DOHH2 (cell line): ENCODE measurements at regions not wholly inside any gene's neighbourhood (a gene's known extent, or its start where the extent isn't known, plus 50 kb on each side); places are given as distances from the start of the nearest gene placed in this dataset.

Source experiments
- H3F3A ChIP-seq: fragments of 200-600 bp; sonication (generic), shearing (Covaris generic); 2 replicates; pipeline ENCODE4 v1.6.0; 2016; ENCODE audit warnings: antibody characterized with exemption, mild to moderate bottlenecking; ENCODE audit not compliant: control insufficient read depth, insufficient read depth
- H3K27ac ChIP-seq: fragments of 200-600 bp; sonication (generic); 2 replicates; pipeline ENCODE4 v1.5.1; 2014; ENCODE audit warnings: low read depth, mild to moderate bottlenecking, low read length, moderate library complexity
- H3K27me3 ChIP-seq: fragments of 200-600 bp; sonication (generic); 2 replicates; pipeline ENCODE4 v1.6.1; 2014; ENCODE audit warnings: mild to moderate bottlenecking, low read length, mixed read lengths; ENCODE audit not compliant: control insufficient read depth
- H3K36me3 ChIP-seq: fragments of 200-600 bp; sonication (generic); 2 replicates; pipeline ENCODE4 v1.6.1; 2014; ENCODE audit warnings: mild to moderate bottlenecking, low read length, moderate library complexity, mixed read lengths; ENCODE audit not compliant: control insufficient read depth
- H3K4me1 ChIP-seq: fragments of 200-600 bp; sonication (generic); 2 replicates; pipeline ENCODE4 v1.6.1; 2014; ENCODE audit warnings: mild to moderate bottlenecking, low read length, mixed read lengths; ENCODE audit not compliant: control insufficient read depth
- H3K4me2 ChIP-seq: fragments of 200-600 bp; sonication (generic); 2 replicates; pipeline ENCODE4 v1.6.0; 2014; ENCODE audit warnings: mild to moderate bottlenecking, low read length, moderate library complexity
- H3K4me3 ChIP-seq: fragments of 200-600 bp; sonication (generic); 2 replicates; pipeline ENCODE4 v1.5.1; 2014; ENCODE audit warnings: mild to moderate bottlenecking, low read length, mixed read lengths
- H3K79me2 ChIP-seq: fragments of 200-600 bp; sonication (generic); 2 replicates; pipeline ENCODE4 v1.6.1; 2014; ENCODE audit warnings: mild to moderate bottlenecking, low read length, mixed read lengths; ENCODE audit not compliant: control insufficient read depth
- H3K9me2 ChIP-seq: fragments of 200-600 bp; sonication (generic); replicated peaks from 2 replicates; pipeline ENCODE4 v1.6.1; 2014; ENCODE audit warnings: mild to moderate bottlenecking, low read length, mixed read lengths; ENCODE audit not compliant: control insufficient read depth
- H3K9me3 ChIP-seq: fragments of 200-600 bp; sonication (generic); 2 replicates; pipeline ENCODE4 v1.6.1; 2014; ENCODE audit warnings: antibody characterized with exemption, low read length, mixed read lengths; ENCODE audit not compliant: control insufficient read depth, insufficient read depth
- H4K20me1 ChIP-seq: fragments of 200-600 bp; sonication (generic); 2 replicates; pipeline ENCODE4 v1.6.0; 2014; ENCODE audit warnings: low read depth, mild to moderate bottlenecking, antibody characterized with exemption, low read length, moderate library complexity; ENCODE audit not compliant: control insufficient read depth, insufficient read depth
- CTCF ChIP-seq: fragments of 200-600 bp; sonication (generic); IDR thresholded peaks from one replicate; pipeline ENCODE4 v1.5.1; 2014; ENCODE audit warnings: antibody characterized with exemption, mild to moderate bottlenecking, low read depth, low read length; ENCODE audit not compliant: poor library complexity, severe bottlenecking
- EZH2phosphoT487 ChIP-seq: fragments of 200-600 bp; sonication (generic); IDR thresholded peaks from 2 replicates; pipeline ENCODE4 v1.6.1; 2017; ENCODE audit warnings: borderline replicate concordance, mild to moderate bottlenecking, antibody characterized with exemption, low read length, moderate library complexity, mixed read lengths

GRCh38 chr10:21191512-21191911 lies 294.4 kb upstream of the NEBL start:
- H3F3A ChIP-seq, result no peaks in the 10 kb centered on the region
- H3K4me1 ChIP-seq, result no peaks in the 10 kb centered on the region
- TF ChIP-seq CTCF (no peak), EZH2phosphoT487 (no peak)
- no peak overlapping the region for H3K4me2 ChIP-seq
- H3K27ac ChIP-seq, result no peak overlapping the region
- no peak overlapping the region for H3K4me3 ChIP-seq
- no peaks in the 10 kb centered on the region for H3K36me3 ChIP-seq
- H3K27me3 ChIP-seq, result no peaks in the 10 kb centered on the region
- no peaks in the 10 kb centered on the region for H3K9me2 ChIP-seq
- H3K9me3 ChIP-seq, result no peaks in the 10 kb centered on the region
- H4K20me1 ChIP-seq, result no peaks in the 10 kb centered on the region
- no peaks in the 10 kb centered on the region for H3K79me2 ChIP-seq

GRCh38 chr10:21184984-21185383 lies 287.9 kb upstream of the NEBL start:
- Histone ChIP-seq H3K27me3 (no peaks in the 10 kb centered on the region), H3K4me3 (no peak overlapping the region), H3K9me3 (no peaks in the 10 kb centered on the region), H4K20me1 (no peaks in the 10 kb centered on the region), H3K9me2 (no peaks in the 10 kb centered on the region), H3F3A (no peaks in the 10 kb centered on the region), H3K36me3 (no peaks in the 10 kb centered on the region), H3K27ac (no peak overlapping the region), H3K4me1 (no peaks in the 10 kb centered on the region), H3K4me2 (no peak overlapping the region), H3K79me2 (no peaks in the 10 kb centered on the region)
- TF ChIP-seq CTCF (no peak), EZH2phosphoT487 (no peak)

- Histone ChIP-seq H3K79me2 (no peaks in the 10 kb centered on the region), H3K4me2 (no peak overlapping the region), H3K4me3 (no peak overlapping the region), H3K27me3 (no peaks in the 10 kb centered on the region), H3F3A (no peaks in the 10 kb centered on the region), H3K4me1 (no peaks in the 10 kb centered on the region), H3K36me3 (no peaks in the 10 kb centered on the region), H4K20me1 (no peaks in the 10 kb centered on the region), H3K9me3 (no peaks in the 10 kb centered on the region), H3K27ac (no peak overlapping the region), H3K9me2 (no peaks in the 10 kb centered on the region)
- no peak for TF ChIP-seq EZH2phosphoT487
- no peak for TF ChIP-seq CTCF
Measured at GRCh38 chr10:21184216-21184615, 287.1 kb upstream of the NEBL start.

- Histone ChIP-seq H3K9me2 (no peaks in the 10 kb centered on the region), H3K4me2 (no peak overlapping the region), H3K36me3 (no peaks in the 10 kb centered on the region), H3K4me3 (no peak overlapping the region), H3K27me3 (no peaks in the 10 kb centered on the region), H3K27ac (no peak overlapping the region), H3K79me2 (no peaks in the 10 kb centered on the region), H4K20me1 (no peaks in the 10 kb centered on the region), H3K9me3 (no peaks in the 10 kb centered on the region), H3F3A (no peaks in the 10 kb centered on the region), H3K4me1 (no peaks in the 10 kb centered on the region)
- TF ChIP-seq CTCF, result no peak
- no peak for TF ChIP-seq EZH2phosphoT487
Measured at GRCh38 chr10:21183025-21183424, 285.9 kb upstream of the NEBL start.
